Neural cell (in vitro differentiated cells): ENCODE measurements at regions not wholly inside any gene's neighbourhood (a gene's known extent, or its start where the extent isn't known, plus 50 kb on each side); places are given as distances from the start of the nearest gene placed in this dataset.

Experiments used
- H2AFZ ChIP-seq: fragments of 200-600, 300-800 bp; sonication (generic), shearing (Covaris generic); 2 replicates; pipeline ENCODE4 v1.6.0; 2014; ENCODE audit warnings: low read depth, mild to moderate bottlenecking, antibody characterized with exemption, low read length, moderate library complexity
- H3F3A ChIP-seq: fragments of 200-600 bp; shearing (Covaris generic); 2 replicates; pipeline ENCODE4 v1.6.1; 2016; ENCODE audit warnings: mild to moderate bottlenecking, moderate library complexity, mixed read lengths, antibody characterized with exemption, low read length; ENCODE audit not compliant: insufficient read depth, poor library complexity, severe bottlenecking
- H3K27ac ChIP-seq: fragments of 200-600, 300-800 bp; sonication (generic), shearing (Covaris generic); 2 replicates; pipeline ENCODE4 v1.5.1; 2014; ENCODE audit warnings: mild to moderate bottlenecking, low read length, moderate library complexity
- H3K27me3 ChIP-seq: fragments of 300-800, 200-600 bp; sonication (generic), shearing (Covaris generic); 2 replicates; pipeline ENCODE4 v1.6.0; 2014; ENCODE audit warnings: mild to moderate bottlenecking, low read depth, low read length, moderate library complexity; ENCODE audit not compliant: insufficient read depth
- H3K36me3 ChIP-seq: fragments of 300-800, 200-600 bp; sonication (generic), shearing (Covaris generic); 2 replicates; pipeline ENCODE4 v1.5.1; 2014; ENCODE audit warnings: mild to moderate bottlenecking, antibody characterized with exemption, low read length, moderate library complexity; ENCODE audit not compliant: insufficient read depth
- H3K4me2 ChIP-seq: fragments of 300-800, 200-600 bp; sonication (generic), shearing (Covaris generic); 2 replicates; pipeline ENCODE4 v1.6.0; 2014; ENCODE audit warnings: mild to moderate bottlenecking, low read length
- H3K4me3 ChIP-seq: fragments of 300-800, 200-600 bp; sonication (generic), shearing (Covaris generic); 2 replicates; pipeline ENCODE4 v1.5.1; 2014; ENCODE audit warnings: mild to moderate bottlenecking, low read length, moderate library complexity
- H3K79me2 ChIP-seq: fragments of 200-600 bp; shearing (Covaris generic); replicated peaks from 2 replicates; pipeline ENCODE4 v1.6.0; 2014; ENCODE audit warnings: mild to moderate bottlenecking, low read length, moderate library complexity; ENCODE audit not compliant: insufficient read depth
- H3K9ac ChIP-seq: fragments of 300-800, 200-600 bp; sonication (generic), shearing (Covaris generic); 2 replicates; pipeline ENCODE4 v1.6.1; 2016; ENCODE audit warnings: mild to moderate bottlenecking, low read length, mixed read lengths
- H3K9me2 ChIP-seq: fragments of 200-600 bp; shearing (Covaris generic); 2 replicates; pipeline ENCODE4 v1.6.1; 2016; ENCODE audit warnings: mild to moderate bottlenecking, low read length, mixed read lengths; ENCODE audit not compliant: insufficient read depth
- H3K9me3 ChIP-seq: fragments of 200-600, 300-800 bp; sonication (generic), shearing (Covaris generic); 2 replicates; pipeline ENCODE4 v1.6.1; 2016; ENCODE audit warnings: mild to moderate bottlenecking, mixed run types, low read length, moderate library complexity, mixed read lengths
- H4K20me1 ChIP-seq: fragments of 200-600 bp; shearing (Covaris generic); 2 replicates; pipeline ENCODE4 v1.6.1; 2016; ENCODE audit warnings: mild to moderate bottlenecking, mixed run types; ENCODE audit not compliant: insufficient read depth
- CTCF ChIP-seq: fragments of 450-650 bp; IDR thresholded peaks from 2 replicates; pipeline ENCODE4 v1.5.1; 2014; ENCODE audit warnings: antibody characterized with exemption, mild to moderate bottlenecking, moderate library complexity; ENCODE audit not compliant: poor library complexity, severe bottlenecking
- EP300 ChIP-seq: fragments of 450-650 bp; conservative IDR thresholded peaks from 2 replicates; pipeline ENCODE4 v1.6.1; 2014; ENCODE audit warnings: antibody characterized with exemption, mild to moderate bottlenecking, moderate library complexity; ENCODE audit not compliant: poor library complexity, severe bottlenecking
- EZH2 ChIP-seq: fragments of 200-600, 300-800 bp; shearing (Covaris generic), sonication (generic); IDR thresholded peaks from 2 replicates; pipeline ENCODE4 v1.6.1; 2014; ENCODE audit warnings: antibody characterized with exemption, low read length, borderline replicate concordance, mild to moderate bottlenecking; ENCODE audit not compliant: insufficient read depth, poor library complexity, severe bottlenecking
- MXI1 ChIP-seq: fragments of 450-650 bp; conservative IDR thresholded peaks from 2 replicates; pipeline ENCODE4 v1.6.1; 2014; ENCODE audit warnings: antibody characterized with exemption, mild to moderate bottlenecking; ENCODE audit not compliant: poor library complexity, severe bottlenecking
- POLR2AphosphoS5 ChIP-seq: IDR thresholded peaks from 2 replicates; pipeline ENCODE4 v1.6.1; 2012
- RAD21 ChIP-seq: fragments of 450-650 bp; conservative IDR thresholded peaks from 2 replicates; pipeline ENCODE4 v1.6.1; 2014; ENCODE audit warnings: antibody characterized with exemption, mild to moderate bottlenecking, moderate library complexity
- REST ChIP-seq: IDR thresholded peaks from 2 replicates; pipeline ENCODE4 v1.6.1; 2012; ENCODE audit warnings: borderline replicate concordance
- SMC3 ChIP-seq: fragments of 450-650 bp; conservative IDR thresholded peaks from 2 replicates; pipeline ENCODE4 v1.6.1; 2014; ENCODE audit warnings: antibody characterized with exemption, mild to moderate bottlenecking, moderate library complexity; ENCODE audit not compliant: poor library complexity
- TAF1 ChIP-seq: IDR thresholded peaks from 2 replicates; pipeline ENCODE4 v1.6.1; 2012; ENCODE audit warnings: low read depth

GRCh38 chr9:28059192-28059591 lies 485.9 kb upstream of the C9orf72 start:
- no peak for TF ChIP-seq MXI1
- TF ChIP-seq TAF1 = no peak
- TF ChIP-seq CTCF = no peak
- TF ChIP-seq EP300 = no peak
- no peak for TF ChIP-seq RAD21
- no peak for TF ChIP-seq EZH2
- no peak for TF ChIP-seq POLR2AphosphoS5
- no peak for TF ChIP-seq SMC3
- no peak for TF ChIP-seq REST
- Histone ChIP-seq H3K27ac (no peak overlapping the region), H3K79me2 (no peaks in the 10 kb centered on the region), H3K27me3 (no peaks in the 10 kb centered on the region), H3F3A (no peaks in the 10 kb centered on the region), H3K9me3 (peaks cover 4% of the 10 kb centered on the region), H2AFZ (no peak overlapping the region), H3K4me3 (no peak overlapping the region), H3K4me2 (no peak overlapping the region), H3K9ac (no peak overlapping the region), H3K9me2 (no peaks in the 10 kb centered on the region), H4K20me1 (no peaks in the 10 kb centered on the region), H3K36me3 (no peaks in the 10 kb centered on the region)

DNA sequence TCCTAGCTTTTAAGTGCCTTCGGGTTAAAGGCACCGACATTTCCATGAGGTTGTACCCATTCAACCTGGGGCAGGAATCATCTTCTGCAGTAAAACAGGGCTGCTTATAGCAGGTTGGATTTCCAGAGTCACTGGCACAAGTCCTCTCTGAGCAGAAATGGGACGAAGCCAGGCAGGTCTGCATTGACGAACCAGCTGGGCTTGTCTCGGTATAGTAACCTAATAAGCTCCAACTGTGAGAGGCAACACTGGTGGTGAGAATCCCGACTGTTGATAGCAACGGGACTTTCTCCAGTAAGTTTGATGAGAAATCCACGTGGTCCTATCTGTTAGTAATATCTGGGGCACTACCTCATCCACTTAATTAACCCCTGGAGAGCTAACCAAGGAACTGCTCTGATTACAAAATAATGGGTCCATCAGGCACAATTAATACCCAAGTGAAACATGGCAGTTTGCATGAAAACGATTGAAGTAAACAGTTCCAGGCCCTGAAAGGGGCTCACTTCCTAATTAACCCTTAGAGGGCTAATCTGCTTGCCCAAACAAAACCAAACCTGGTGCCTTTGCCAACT lies 491.0 kb upstream of the C9orf72 start:
- no peaks in the 10 kb centered on the region for H3K27me3 ChIP-seq
- no peak overlapping the region for H3K9ac ChIP-seq
- H4K20me1 ChIP-seq = no peaks in the 10 kb centered on the region
- no peaks in the 10 kb centered on the region for H3K9me3 ChIP-seq
- H3F3A ChIP-seq = no peaks in the 10 kb centered on the region
- no peak for TF ChIP-seq EP300
- no peak for TF ChIP-seq CTCF
- H3K27ac ChIP-seq = no peak overlapping the region
- H3K4me2 ChIP-seq = no peak overlapping the region
- H2AFZ ChIP-seq = no peak overlapping the region
- H3K4me3 ChIP-seq = no peak overlapping the region
- H3K79me2 ChIP-seq = no peaks in the 10 kb centered on the region
- no peaks in the 10 kb centered on the region for H3K36me3 ChIP-seq
- no peaks in the 10 kb centered on the region for H3K9me2 ChIP-seq
